GM12891 (cell line): ENCODE measurements at regions not wholly inside any gene's neighbourhood (a gene's known extent, or its start where the extent isn't known, plus 50 kb on each side); places are given as distances from the start of the nearest gene placed in this dataset.

Experiments
- DNase-seq: peaks from one replicate; pipeline ENCODE4 v3.0.0; 2011; ENCODE audit warnings: low spot score; ENCODE audit not compliant: insufficient read length
- FAIRE-seq: peaks from 2 replicates; lab custom pipeline; 2011; peaks lifted over from hg19 to GRCh38; lab: Jason Lieb, UNC
- PAX5 ChIP-seq: IDR thresholded peaks from 2 replicates; pipeline ENCODE4 v1.6.1; 2011; ENCODE audit warnings: low read length, moderate library complexity, mild to moderate bottlenecking; ENCODE audit not compliant: insufficient read depth, severe bottlenecking
- POLR2A ChIP-seq: IDR thresholded peaks from 2 replicates; pipeline ENCODE4 v1.6.1; 2011; ENCODE audit warnings: low read depth, low read length, control low read depth
- POLR2AphosphoS5 ChIP-seq: IDR thresholded peaks from 2 replicates; pipeline ENCODE4 v1.6.1; 2011; ENCODE audit warnings: low read depth, low read length, control low read depth
- POU2F2 ChIP-seq: IDR thresholded peaks from 2 replicates; pipeline ENCODE4 v1.6.1; 2011; ENCODE audit warnings: low read depth, mild to moderate bottlenecking, control low read depth, low read length, moderate library complexity
- SPI1 ChIP-seq: IDR thresholded peaks from 2 replicates; pipeline ENCODE4 v1.6.1; 2011; ENCODE audit warnings: low read depth, low read length, control low read depth
- TAF1 ChIP-seq: IDR thresholded peaks from 2 replicates; pipeline ENCODE4 v1.6.1; 2011; ENCODE audit warnings: low read depth, low read length, control low read depth

DNA sequence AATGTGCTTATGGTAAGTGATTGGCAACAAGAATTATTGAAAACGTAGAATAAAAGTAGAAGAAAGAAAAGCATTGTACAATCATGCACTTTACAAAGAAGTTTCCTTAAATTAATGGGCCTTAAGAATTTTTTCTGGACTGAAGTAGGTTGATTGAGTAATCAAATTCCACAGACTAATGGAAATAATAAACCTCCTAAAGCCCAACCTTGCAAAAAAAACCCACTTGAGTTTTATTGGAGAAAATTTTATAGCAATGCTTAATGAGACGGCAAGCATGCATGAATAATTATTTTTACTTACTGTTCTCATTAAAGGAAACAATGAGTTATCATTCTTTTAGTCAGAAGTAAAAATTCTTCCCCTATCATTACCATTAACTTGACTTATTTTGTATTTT lies 676.1 kb upstream of the C9orf72 start:
- no peak for DNase-seq
- TF ChIP-seq PAX5 (no peak), POU2F2 (no peak), POLR2AphosphoS5 (no peak), POLR2A (no peak), SPI1 (no peak), TAF1 (no peak)
- FAIRE-seq = no peak

DNA sequence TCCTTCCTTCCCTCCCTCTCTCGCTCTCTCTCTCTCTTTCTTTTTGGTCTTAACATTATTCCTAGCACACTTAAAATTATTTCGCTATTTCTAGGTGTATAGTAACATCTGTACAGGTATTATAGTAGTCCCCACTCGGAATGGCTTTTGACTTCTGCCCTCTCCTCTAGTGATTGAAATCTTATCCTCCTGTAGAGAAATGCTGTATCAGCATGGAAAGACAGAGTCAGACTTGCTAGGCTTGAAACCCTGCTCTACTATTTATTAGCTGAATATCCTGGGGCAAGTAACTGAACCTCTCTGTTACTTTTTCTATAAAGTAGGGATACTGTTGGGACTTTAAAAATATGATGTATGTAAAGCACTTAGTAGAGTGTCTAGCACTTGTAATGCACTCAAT lies 681.9 kb upstream of the C9orf72 start:
- FAIRE-seq = no peak
- DNase-seq = no peak
- no peak for TF ChIP-seq PAX5
- no peak for TF ChIP-seq POLR2AphosphoS5
- TF ChIP-seq SPI1 = no peak
- TF ChIP-seq POLR2A = no peak
- TF ChIP-seq POU2F2 = no peak
- TF ChIP-seq TAF1 = no peak

DNA sequence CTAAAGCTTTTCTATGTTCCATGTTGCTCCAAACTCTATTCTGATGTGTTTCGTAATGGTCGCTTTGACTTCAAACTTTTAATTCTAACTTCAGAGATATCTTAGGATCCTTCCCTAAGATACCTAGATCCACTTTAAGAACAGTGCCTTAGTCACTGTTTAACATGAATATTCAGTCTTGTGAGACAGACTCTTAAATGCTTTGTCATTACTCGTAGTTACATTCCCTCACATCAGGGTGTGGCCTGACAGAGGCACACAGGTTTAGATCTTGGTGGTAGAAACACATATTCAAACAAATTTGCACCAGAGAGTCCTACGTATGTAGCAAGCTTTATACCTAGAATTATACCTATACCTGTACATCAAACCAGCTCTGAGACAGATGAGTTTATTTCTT lies 687.0 kb upstream of the C9orf72 start:
- DNase-seq (no peak), FAIRE-seq (no peak)
- no peak for TF ChIP-seq POU2F2

DNA sequence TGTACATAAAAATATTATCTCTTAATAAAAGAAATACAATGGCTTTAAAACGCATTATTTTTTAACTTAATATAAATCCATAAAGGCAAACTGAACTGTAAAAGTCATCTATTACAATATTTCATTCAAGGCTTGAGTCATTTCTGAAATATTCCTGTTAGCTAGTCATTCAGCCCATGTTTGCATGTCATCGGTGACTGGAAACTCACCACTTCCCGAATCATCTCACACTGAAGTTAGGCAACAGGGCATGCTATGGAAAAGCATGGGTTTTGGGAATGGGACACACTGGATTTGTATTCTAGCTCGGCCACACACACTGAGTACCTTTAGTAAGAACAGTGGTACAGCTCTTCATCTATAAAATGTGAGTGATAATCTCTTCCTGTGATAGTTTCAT lies 691.1 kb upstream of the C9orf72 start:
- DNase-seq (no peak), FAIRE-seq (no peak)
- TF ChIP-seq SPI1 = no peak
- TF ChIP-seq POLR2A = no peak
- no peak for TF ChIP-seq PAX5
- no peak for TF ChIP-seq POU2F2
- no peak for TF ChIP-seq TAF1
- TF ChIP-seq POLR2AphosphoS5 = no peak

DNA sequence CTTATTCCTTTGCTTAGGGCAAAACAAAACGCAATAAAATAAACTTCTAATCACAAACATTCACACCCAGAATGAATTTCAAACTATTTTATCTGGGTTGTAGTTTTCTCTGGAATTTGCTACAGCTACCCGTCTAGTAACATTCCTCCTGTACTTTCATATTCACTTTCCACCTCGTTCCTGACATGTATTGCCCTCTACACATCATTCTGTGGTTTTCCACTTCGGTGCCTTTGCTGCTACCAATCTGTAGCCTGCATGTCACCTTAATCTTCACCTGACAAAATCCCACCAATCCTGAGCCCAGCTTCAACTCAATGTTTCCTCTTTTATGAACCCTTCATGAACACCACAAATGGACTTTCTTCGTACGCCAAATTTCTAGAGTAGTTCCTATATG lies 694.1 kb upstream of the C9orf72 start:
- DNase-seq (no peak), FAIRE-seq (no peak)
- no peak for TF ChIP-seq POU2F2
- no peak for TF ChIP-seq POLR2A

DNA sequence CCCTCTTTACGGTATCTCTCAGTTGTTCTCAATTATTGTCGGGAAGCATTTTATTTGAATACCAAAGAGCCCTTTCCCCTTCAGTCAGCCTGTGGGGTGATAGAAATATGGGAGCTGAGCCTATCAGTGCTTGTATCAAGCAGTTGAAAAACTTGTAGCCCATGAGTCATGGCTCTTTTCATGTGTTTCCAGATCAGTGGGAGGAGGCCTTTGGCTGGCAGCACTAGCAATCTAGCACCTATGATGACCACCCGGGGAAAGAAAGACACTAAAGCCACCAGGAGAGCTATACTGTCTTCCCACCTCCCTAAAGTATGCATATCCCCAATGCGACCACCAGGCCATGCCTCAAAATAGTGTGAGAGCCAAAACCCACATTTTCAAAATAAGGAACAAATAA lies 696.9 kb upstream of the C9orf72 start:
- TF ChIP-seq POLR2AphosphoS5 = no peak
- TF ChIP-seq POU2F2 = no peak
- no peak for TF ChIP-seq SPI1
- no peak for TF ChIP-seq PAX5
- TF ChIP-seq POLR2A = no peak
- TF ChIP-seq TAF1 = no peak
- FAIRE-seq = no peak
- DNase-seq = no peak

DNA sequence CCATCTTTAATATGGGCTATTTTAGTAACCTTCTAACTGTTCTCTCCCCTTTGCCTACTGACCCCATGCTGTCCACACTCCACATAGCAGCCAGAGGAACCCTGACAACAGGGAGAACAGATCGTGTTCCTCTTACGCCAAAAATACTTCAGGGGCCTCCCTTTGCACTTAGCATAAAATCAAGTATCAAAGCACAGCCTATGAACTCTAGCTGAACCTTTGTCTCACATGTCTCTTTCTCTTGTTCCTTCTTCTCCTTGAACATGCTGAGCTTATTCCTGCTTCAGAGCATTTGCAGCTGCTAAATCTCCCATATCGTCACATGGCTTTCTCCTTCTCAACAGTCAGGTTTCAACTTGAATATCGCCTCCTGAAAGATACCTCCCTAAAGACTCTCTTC lies 698.8 kb upstream of the C9orf72 start:
- FAIRE-seq (no peak), DNase-seq (no peak)
- TF ChIP-seq TAF1 = no peak
- TF ChIP-seq POU2F2 = no peak
- no peak for TF ChIP-seq POLR2AphosphoS5
- no peak for TF ChIP-seq PAX5
- TF ChIP-seq SPI1 = no peak
- no peak for TF ChIP-seq POLR2A

DNA sequence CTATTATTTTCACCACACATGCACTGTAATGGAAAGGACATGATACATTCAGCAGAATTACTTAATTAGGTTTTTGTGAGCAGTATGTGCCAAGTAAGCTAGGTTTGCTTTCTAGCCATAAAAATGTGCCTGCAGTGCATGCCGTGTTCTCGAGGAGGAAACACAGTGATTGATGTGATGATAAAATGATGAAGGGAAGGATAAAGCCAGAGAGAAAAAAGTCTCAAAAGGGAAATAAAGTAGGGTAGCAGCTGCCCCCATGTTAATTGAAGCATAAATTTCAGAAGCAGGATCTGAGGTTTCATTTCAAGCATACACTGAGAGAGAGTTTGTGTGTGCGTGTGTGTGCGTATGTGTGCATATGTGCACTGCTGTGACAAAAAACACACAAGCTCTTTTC lies 714.2 kb upstream of the C9orf72 start:
- TF ChIP-seq SPI1 (no peak), POLR2AphosphoS5 (no peak), TAF1 (no peak), POU2F2 (no peak), PAX5 (no peak), POLR2A (no peak)
- DNase-seq (no peak), FAIRE-seq (no peak)

DNA sequence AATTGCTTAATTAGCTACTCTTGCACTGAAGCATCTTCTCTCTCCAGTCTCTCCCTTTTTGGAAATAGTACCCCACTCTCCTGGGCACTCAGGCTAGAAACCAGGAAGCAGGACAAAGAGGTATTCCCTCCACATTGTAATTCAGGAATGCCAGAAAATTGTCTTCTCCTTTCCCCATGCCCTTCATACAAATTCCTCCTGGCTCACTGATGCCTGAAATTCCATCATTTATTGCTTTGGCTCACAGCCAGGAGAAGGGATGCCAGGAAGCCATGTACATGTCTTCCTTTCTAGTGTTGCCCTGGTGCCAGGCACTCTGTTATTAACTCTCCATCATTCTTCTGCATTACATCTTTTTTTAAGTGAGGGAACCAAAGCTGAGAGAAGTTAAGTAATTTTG lies 716.5 kb upstream of the C9orf72 start:
- no peak for TF ChIP-seq TAF1
- TF ChIP-seq POLR2AphosphoS5 = no peak
- no peak for TF ChIP-seq PAX5
- TF ChIP-seq POU2F2 = no peak
- no peak for TF ChIP-seq POLR2A
- TF ChIP-seq SPI1 = no peak
- no peak for DNase-seq
- FAIRE-seq = no peak

DNA sequence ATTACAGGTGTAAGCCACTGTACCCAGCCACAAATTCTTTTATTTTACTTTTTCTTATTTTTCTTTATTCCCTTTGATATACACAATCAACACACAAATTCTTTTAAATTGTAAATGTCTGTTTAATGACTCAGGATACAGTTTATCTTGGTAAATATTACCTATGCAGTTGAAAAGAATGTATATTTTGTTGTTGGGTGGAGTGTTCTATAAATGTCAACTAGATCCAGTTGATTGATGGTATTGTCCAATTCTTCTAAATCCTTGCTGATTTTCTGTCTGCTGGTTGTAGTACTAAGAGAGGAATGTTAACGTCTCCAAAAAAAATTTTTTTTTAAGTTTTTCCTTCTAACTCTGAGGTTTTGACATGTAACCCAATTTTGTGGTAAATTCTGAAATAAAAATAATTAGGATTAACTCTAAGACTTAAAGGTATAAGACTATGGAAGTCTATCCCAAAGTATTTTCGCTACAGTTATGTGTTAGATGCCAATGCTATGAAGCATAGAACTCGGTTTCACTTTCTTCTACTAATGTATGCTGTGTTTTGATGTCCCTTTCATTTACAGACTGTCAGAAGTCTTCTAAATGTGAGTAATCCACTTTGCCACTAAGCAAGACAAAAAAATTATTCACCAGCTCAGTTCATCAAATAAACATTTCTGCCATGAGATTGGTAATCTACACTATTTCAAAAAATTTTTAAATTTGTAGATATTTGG lies 720.2 kb upstream of the C9orf72 start:
- no peak for DNase-seq
- FAIRE-seq = no peak
- TF ChIP-seq POLR2AphosphoS5 = no peak

DNA sequence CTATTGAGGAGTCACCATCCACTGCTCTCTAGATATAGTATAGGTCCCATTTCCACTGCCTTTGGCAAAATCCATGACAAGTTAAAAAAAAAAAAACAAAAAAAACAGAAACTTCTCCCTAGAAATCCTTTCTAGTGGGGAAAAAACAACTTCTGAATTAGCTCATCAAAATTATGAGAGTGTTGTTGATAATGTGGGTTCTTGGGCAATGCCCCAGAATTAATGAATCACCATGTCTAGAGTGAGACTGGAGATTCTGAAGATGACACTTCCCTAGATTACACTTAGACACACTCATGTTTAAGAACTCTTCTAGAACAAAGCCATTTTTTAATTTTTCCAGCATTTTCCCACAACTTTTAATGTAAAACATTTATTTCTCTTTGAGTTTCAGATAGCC lies 728.0 kb upstream of the C9orf72 start:
- FAIRE-seq (no peak), DNase-seq (no peak)
- no peak for TF ChIP-seq PAX5
